OCI-LY1 (cell line): ENCODE measurements at regions not wholly inside any gene's neighbourhood (a gene's known extent, or its start where the extent isn't known, plus 50 kb on each side); places are given as distances from the start of the nearest gene placed in this dataset.
"Not testable (repeated sequence)": the region's sequence is repeated elsewhere in the genome, so short reads cannot be mapped to it uniquely, and the experiment has no call there.

ENCODE experiments used
- H2AFZ ChIP-seq: fragments of 200-600 bp; sonication (generic), shearing (Covaris generic); 2 replicates; pipeline ENCODE4 v1.6.0; 2014; ENCODE audit warnings: antibody characterized with exemption, mild to moderate bottlenecking, low read length
- H3F3A ChIP-seq: fragments of 200-600 bp; sonication (generic), shearing (Covaris generic); 2 replicates; pipeline ENCODE4 v1.6.0; 2014; ENCODE audit warnings: mild to moderate bottlenecking, antibody characterized with exemption, low read length, moderate library complexity; ENCODE audit not compliant: insufficient read depth
- H3K27ac ChIP-seq: fragments of 200-600 bp; sonication (generic); 2 replicates; pipeline ENCODE4 v1.5.1; 2014; ENCODE audit warnings: low read length, mixed run types, mild to moderate bottlenecking, low read depth; ENCODE audit not compliant: poor library complexity, severe bottlenecking
- H3K27me3 ChIP-seq: fragments of 200-600 bp; sonication (generic); 2 replicates; pipeline ENCODE4 v1.6.0; 2014; ENCODE audit warnings: antibody characterized with exemption, mild to moderate bottlenecking, low read length, moderate library complexity; ENCODE audit not compliant: insufficient read depth
- H3K36me3 ChIP-seq: fragments of 200-600 bp; sonication (generic); 2 replicates; pipeline ENCODE4 v1.6.1; 2014; ENCODE audit warnings: mild to moderate bottlenecking, antibody characterized with exemption, low read length, moderate library complexity, mixed read lengths; ENCODE audit not compliant: insufficient read depth
- H3K4me1 ChIP-seq: fragments of 200-600 bp; sonication (generic); 2 replicates; pipeline ENCODE4 v1.5.1; 2014; ENCODE audit warnings: mild to moderate bottlenecking, low read length, moderate library complexity; ENCODE audit not compliant: insufficient read depth, severe bottlenecking
- H3K4me2 ChIP-seq: fragments of 200-600 bp; sonication (generic), shearing (Covaris generic); 2 replicates; pipeline ENCODE4 v1.6.1; 2014; ENCODE audit warnings: low read length
- H3K4me3 ChIP-seq: fragments of 200-600 bp; sonication (generic); 2 replicates; pipeline ENCODE4 v1.5.1; 2014; ENCODE audit warnings: low read length, low read depth, mild to moderate bottlenecking, mixed read lengths; ENCODE audit not compliant: poor library complexity, severe bottlenecking
- H3K79me2 ChIP-seq: fragments of 200-600 bp; shearing (Covaris generic); 2 replicates; pipeline ENCODE4 v1.6.1; 2016; ENCODE audit warnings: mixed run types, low read length, mixed read lengths; ENCODE audit not compliant: insufficient read depth
- H3K9ac ChIP-seq: fragments of 200-600 bp; sonication (generic), shearing (Covaris generic); 2 replicates; pipeline ENCODE4 v1.6.1; 2014; ENCODE audit warnings: mild to moderate bottlenecking, low read length, mixed read lengths
- H3K9me2 ChIP-seq: fragments of 200-600 bp; sonication (generic), shearing (Covaris generic); 2 replicates; pipeline ENCODE4 v1.6.1; 2014; ENCODE audit warnings: low read depth, mild to moderate bottlenecking, low read length, mixed read lengths
- H3K9me3 ChIP-seq: fragments of 200-600 bp; shearing (Covaris generic); 2 replicates; pipeline ENCODE4 v1.6.1; 2014; ENCODE audit warnings: low read length, mixed read lengths
- H4K20me1 ChIP-seq: fragments of 200-600 bp; sonication (generic), shearing (Covaris generic); 2 replicates; pipeline ENCODE4 v1.6.0; 2016; ENCODE audit warnings: mild to moderate bottlenecking, low read length; ENCODE audit not compliant: insufficient read depth
- EZH2 ChIP-seq: fragments of 200-600 bp; sonication (generic), shearing (Covaris generic); IDR thresholded peaks from 2 replicates; pipeline ENCODE4 v1.8.0; 2017; ENCODE audit warnings: borderline replicate concordance, mixed run types, mild to moderate bottlenecking, antibody characterized with exemption, low read length, moderate library complexity, mixed read lengths
- TF ChIP-seq, protein P1 (sequence below): fragments of 200-600 bp; sonication (generic), shearing (Covaris generic); IDR thresholded peaks from 2 replicates; pipeline ENCODE4 v1.5.1; 2017; ENCODE audit warnings: mild to moderate bottlenecking, antibody characterized with exemption, low read length, moderate library complexity, mixed read lengths

DNA sequence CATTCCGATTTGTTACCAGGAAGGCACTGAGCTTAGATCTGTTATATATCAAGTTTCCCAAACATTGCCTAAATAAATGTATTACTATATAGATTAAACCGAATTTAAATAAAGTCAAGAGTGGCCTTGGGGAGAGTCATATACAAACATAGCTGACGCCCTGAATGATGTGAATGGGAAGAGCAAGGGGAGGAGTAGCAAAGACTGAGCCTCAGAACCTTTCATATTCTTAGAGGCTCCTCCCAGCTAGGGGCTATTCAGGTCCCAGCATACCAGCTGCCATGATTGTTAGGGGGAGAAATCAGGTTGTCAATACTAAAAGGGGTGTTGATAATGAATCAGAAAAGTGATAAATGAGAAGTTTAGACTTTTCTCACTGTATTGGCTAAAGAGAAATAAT is 64.7 kb upstream of the ITGB1 start:
- Histone ChIP-seq H3K9me2 (no peaks in the 10 kb centered on the region), H3K4me1 (no peaks in the 10 kb centered on the region), H3K4me3 (no peak overlapping the region), H3K9ac (no peak overlapping the region), H3K27ac (no peak overlapping the region), H4K20me1 (no peaks in the 10 kb centered on the region), H3K79me2 (no peaks in the 10 kb centered on the region), H3K9me3 (no peaks in the 10 kb centered on the region), H3K36me3 (no peaks in the 10 kb centered on the region), H3K27me3 (no peaks in the 10 kb centered on the region), H3K4me2 (no peak overlapping the region), H3F3A (no peaks in the 10 kb centered on the region), H2AFZ (no peak overlapping the region)
- TF ChIP-seq, protein P1, sequence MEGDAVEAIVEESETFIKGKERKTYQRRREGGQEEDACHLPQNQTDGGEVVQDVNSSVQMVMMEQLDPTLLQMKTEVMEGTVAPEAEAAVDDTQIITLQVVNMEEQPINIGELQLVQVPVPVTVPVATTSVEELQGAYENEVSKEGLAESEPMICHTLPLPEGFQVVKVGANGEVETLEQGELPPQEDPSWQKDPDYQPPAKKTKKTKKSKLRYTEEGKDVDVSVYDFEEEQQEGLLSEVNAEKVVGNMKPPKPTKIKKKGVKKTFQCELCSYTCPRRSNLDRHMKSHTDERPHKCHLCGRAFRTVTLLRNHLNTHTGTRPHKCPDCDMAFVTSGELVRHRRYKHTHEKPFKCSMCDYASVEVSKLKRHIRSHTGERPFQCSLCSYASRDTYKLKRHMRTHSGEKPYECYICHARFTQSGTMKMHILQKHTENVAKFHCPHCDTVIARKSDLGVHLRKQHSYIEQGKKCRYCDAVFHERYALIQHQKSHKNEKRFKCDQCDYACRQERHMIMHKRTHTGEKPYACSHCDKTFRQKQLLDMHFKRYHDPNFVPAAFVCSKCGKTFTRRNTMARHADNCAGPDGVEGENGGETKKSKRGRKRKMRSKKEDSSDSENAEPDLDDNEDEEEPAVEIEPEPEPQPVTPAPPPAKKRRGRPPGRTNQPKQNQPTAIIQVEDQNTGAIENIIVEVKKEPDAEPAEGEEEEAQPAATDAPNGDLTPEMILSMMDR = no peak
- no peak for TF ChIP-seq EZH2

DNA sequence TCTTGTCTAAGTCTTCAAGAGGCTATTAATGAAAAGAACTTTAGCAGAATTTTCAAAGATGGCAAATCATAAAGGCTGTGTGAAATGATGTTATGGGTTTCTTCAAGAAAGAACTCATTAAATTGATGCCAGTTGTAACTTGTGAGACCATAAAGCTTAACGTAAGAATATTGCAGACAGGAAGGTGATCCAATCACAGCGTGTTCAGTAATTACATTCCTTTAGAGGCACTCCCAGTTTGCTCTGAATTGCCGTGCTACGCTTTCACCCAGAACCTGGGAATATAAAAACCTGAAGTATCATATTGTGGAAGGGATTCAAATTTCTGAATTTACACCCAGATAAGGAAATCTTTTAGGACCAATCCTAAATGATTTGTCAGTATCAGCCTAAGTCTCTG is 64.1 kb upstream of the ITGB1 start:
- Histone ChIP-seq H3K9me2 (no peaks in the 10 kb centered on the region), H4K20me1 (no peaks in the 10 kb centered on the region), H3K27ac (no peak overlapping the region)

DNA sequence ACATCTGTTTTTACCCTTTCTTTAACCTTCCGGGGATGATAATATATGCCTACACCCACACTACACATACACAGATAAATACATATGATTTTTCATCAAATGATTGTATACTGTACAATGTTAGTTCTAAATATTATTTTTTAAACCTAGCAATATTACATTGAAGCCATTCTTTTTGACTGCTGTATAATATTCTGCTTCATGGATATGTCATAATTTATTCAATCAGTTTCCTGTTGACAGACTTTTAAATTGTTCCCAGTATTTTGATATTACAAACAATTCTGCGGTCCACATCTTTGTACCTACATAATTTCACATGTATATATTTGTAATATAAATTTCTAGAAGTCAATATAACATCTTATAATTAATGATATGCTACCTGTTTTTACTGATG is 59.0 kb upstream of the ITGB1 start:
- H3K36me3 ChIP-seq = no peaks in the 10 kb centered on the region
- no peaks in the 10 kb centered on the region for H3K9me2 ChIP-seq
- no peaks in the 10 kb centered on the region for H3K9me3 ChIP-seq
- no peaks in the 10 kb centered on the region for H3K79me2 ChIP-seq
- no peaks in the 10 kb centered on the region for H3F3A ChIP-seq
- no peak overlapping the region for H2AFZ ChIP-seq
- H3K4me3 ChIP-seq = no peak overlapping the region
- no peak for TF ChIP-seq EZH2
- no peaks in the 10 kb centered on the region for H4K20me1 ChIP-seq
- H3K27ac ChIP-seq = no peak overlapping the region
- no peak overlapping the region for H3K9ac ChIP-seq
- no peak overlapping the region for H3K4me2 ChIP-seq
- no peaks in the 10 kb centered on the region for H3K4me1 ChIP-seq
- no peaks in the 10 kb centered on the region for H3K27me3 ChIP-seq

More for the DNA sequence above, 64.1 kb upstream of the ITGB1 start:
- Histone ChIP-seq H3K27me3 (no peaks in the 10 kb centered on the region), H3K79me2 (no peaks in the 10 kb centered on the region), H3K36me3 (no peaks in the 10 kb centered on the region), H3K4me2 (no peak overlapping the region), H3K9ac (no peak overlapping the region), H3K4me1 (no peaks in the 10 kb centered on the region), H3F3A (no peaks in the 10 kb centered on the region), H2AFZ (no peak overlapping the region), H3K9me3 (no peaks in the 10 kb centered on the region), H3K4me3 (no peak overlapping the region)
- TF ChIP-seq, protein P1 = no peak
- TF ChIP-seq EZH2 = no peak

DNA sequence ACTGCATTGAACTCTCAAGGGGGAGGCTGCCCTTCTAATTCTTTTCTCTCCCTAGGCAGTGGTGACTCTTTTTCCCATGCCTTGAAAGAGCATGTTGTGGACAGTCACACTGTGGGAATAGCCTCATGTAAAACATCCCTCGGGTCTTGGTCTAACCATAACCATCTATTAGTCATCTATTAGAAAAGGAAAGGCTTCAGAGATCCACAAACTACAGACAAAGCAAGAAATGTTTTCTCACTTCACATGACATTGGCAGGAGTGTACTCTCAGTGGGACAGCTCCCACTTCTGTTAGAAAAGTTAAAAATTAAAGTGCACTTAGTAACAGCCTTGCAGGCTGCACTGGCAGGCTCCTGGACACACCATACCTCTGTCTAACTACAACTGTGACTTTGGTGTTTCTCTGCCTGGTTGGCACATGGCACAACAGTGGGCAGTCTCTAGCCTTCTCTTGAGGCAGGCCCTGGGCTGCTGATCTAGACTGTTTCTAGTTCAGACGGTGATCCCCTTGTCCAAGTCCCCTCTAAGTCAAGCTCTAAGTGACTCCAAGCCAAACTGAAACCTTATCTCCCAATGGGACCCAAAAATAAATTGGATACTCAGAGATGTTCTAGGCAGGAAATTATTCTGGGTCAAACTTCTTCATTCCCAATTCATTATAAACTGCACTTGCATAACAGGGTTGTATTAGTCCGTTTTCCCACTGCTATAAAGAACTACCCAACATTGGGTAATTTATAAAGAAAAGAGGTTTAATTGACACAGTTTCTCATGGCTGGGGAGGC is 57.9 kb upstream of the ITGB1 start:
- Histone ChIP-seq H3K27ac (no peak overlapping the region), H3F3A (no peaks in the 10 kb centered on the region), H3K9ac (no peak overlapping the region), H3K4me2 (no peak overlapping the region), H3K27me3 (no peaks in the 10 kb centered on the region), H2AFZ (no peak overlapping the region), H3K9me3 (no peaks in the 10 kb centered on the region), H3K4me3 (no peak overlapping the region), H4K20me1 (no peaks in the 10 kb centered on the region), H3K4me1 (no peaks in the 10 kb centered on the region), H3K79me2 (no peaks in the 10 kb centered on the region), H3K9me2 (no peaks in the 10 kb centered on the region), H3K36me3 (no peaks in the 10 kb centered on the region)
- TF ChIP-seq EZH2 = no peak
- TF ChIP-seq, protein P1 = no peak

DNA sequence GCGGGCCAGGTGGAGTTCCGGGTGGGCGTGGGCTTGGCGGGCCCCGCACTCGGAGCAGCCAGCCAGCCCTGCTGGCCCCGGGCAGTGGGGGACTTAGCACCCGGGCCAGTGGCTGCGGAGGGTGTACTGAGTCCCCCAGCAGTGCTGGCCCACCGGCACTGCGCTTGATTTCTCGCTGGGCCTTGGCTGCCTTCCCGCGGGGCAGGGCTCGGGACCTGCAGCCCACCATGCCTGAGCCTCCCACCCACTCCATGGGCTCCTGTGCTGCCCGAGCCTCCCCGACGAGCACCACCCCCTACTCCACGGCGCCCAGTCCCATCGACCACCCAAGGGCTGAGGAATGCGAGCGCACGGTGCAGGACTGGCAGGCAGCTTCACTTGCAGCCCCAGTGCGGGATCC is 55.3 kb upstream of the ITGB1 start:
- not testable (repeated sequence) for H2AFZ ChIP-seq, H3K27me3 ChIP-seq, H3K4me2 ChIP-seq, H3K4me3 ChIP-seq, H4K20me1 ChIP-seq, H3K9me2 ChIP-seq, H3K36me3 ChIP-seq, H3K4me1 ChIP-seq, H3F3A ChIP-seq, H3K79me2 ChIP-seq, H3K9me3 ChIP-seq, H3K27ac ChIP-seq, H3K9ac ChIP-seq
